SK-N-SH treated with all-trans-retinoic acid at 6 μM for 48 hours (cell line): ENCODE measurements at regions not wholly inside any gene's neighbourhood (a gene's known extent, or its start where the extent isn't known, plus 50 kb on each side); places are given as distances from the start of the nearest gene placed in this dataset.

Source experiments
- SNAI2 ChIP-seq: fragments of 250-450 bp; sonication (Bioruptor Pico); IDR thresholded peaks from 2 replicates; pipeline ENCODE4 v1.5.0; 2020; ENCODE audit warnings: mild to moderate bottlenecking, moderate library complexity
- TCF4 ChIP-seq: fragments of 250-450 bp; sonication (Bioruptor Pico); IDR thresholded peaks from 2 replicates; pipeline ENCODE4 v1.8.0; 2021; ENCODE audit warnings: mild to moderate bottlenecking, moderate library complexity, borderline replicate concordance
- ZC3H10 ChIP-seq: fragments of 250-450 bp; sonication (Bioruptor Pico); IDR thresholded peaks from 2 replicates; pipeline ENCODE4 v1.5.1; 2021; ENCODE audit warnings: mild to moderate bottlenecking, moderate library complexity
- ZFP3 ChIP-seq: fragments of 250-450 bp; sonication (Bioruptor Pico); IDR thresholded peaks from 2 replicates; pipeline ENCODE4 v1.5.0; 2020; ENCODE audit warnings: mild to moderate bottlenecking, moderate library complexity
- ZFP30 ChIP-seq: fragments of 450-650 bp; formaldehyde crosslinking; IDR thresholded peaks from 2 replicates; pipeline ENCODE4 v1.5.0; 2022; ENCODE audit warnings: mild to moderate bottlenecking, moderate library complexity
- TF ChIP-seq, protein P1 (sequence below): fragments of 250-450 bp; sonication (Bioruptor Pico); IDR thresholded peaks from 2 replicates; pipeline ENCODE4 v1.8.0; 2020; ENCODE audit warnings: mild to moderate bottlenecking, moderate library complexity, borderline replicate concordance

DNA sequence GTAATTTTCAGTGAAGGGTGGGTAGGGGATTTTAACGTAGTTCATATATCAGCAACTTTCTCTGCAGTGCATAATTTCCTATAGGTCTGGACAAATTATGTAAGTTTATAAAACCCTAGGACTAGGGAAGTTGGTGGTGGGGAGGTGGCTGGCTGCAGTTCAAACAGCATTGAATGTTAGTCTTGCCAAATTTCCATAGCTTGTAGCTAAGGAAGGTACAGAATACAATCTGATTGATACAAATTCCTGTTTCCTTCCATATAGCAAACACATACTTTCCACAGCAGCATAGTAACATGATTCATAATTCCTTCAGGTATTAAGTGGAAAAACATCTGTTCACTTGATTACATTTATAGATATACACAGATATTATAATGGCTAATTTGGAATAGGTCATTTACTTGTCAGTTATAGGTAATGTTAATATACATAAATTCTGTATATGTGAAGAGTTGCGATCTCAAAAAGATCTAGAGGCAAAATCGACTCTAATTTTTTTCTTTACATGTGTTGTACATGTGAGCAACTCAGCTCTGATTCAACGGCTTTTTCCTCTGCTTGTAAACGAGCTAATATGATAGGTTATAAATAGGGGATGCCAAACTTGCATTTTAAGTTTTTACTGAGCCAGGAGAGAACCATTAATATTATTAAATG lies 233.4 kb upstream of the CSNK1A1L start:
- TF ChIP-seq ZC3H10 (CRISPR knock-in tag) (no peak), ZFP3 (CRISPR knock-in tag) (no peak), SNAI2 (CRISPR knock-in tag) (no peak), ZFP30 (CRISPR knock-in tag) (no peak), TCF4 (CRISPR knock-in tag) (no peak)
- TF ChIP-seq, protein P1, sequence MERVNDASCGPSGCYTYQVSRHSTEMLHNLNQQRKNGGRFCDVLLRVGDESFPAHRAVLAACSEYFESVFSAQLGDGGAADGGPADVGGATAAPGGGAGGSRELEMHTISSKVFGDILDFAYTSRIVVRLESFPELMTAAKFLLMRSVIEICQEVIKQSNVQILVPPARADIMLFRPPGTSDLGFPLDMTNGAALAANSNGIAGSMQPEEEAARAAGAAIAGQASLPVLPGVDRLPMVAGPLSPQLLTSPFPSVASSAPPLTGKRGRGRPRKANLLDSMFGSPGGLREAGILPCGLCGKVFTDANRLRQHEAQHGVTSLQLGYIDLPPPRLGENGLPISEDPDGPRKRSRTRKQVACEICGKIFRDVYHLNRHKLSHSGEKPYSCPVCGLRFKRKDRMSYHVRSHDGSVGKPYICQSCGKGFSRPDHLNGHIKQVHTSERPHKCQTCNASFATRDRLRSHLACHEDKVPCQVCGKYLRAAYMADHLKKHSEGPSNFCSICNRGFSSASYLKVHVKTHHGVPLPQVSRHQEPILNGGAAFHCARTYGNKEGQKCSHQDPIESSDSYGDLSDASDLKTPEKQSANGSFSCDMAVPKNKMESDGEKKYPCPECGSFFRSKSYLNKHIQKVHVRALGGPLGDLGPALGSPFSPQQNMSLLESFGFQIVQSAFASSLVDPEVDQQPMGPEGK (CRISPR knock-in tag) = no peak
